ENCODE measurements at regions not wholly inside any gene's neighbourhood (a gene's known extent, or its start where the extent isn't known, plus 50 kb on each side); places are given as distances from the start of the nearest gene placed in this dataset.
A peak's percentile ranks its signal among the peaks of the same experiment; 100 is the strongest.

DNA sequence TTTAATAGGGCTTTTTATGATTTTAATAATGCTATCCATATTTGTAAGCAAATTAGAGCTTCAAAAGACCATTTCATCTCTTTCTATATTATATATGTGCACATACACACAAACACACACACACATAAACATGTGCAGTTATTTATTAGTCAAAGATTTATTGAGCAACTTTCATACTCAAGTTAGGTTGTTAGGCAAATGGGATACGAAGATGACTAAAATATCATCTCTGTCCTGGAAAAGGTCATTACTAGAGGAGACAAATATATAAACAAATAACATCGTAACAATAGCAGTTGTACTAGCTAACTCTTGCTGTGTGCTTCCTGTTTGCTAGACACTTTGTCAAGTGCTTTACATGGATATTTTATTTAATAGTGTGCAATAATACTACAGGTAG lies 307.9 kb downstream of the SNX13 start:
- no peak for ATAC-seq
- Histone ChIP-seq H3K79me2 (ENCODE audit: insufficient read depth, low read length) (no peaks in the 10 kb centered on the region), H3K27me3 (ENCODE audit: insufficient read depth, low read length) (no peaks in the 10 kb centered on the region), H3K9me3 (ENCODE audit: control insufficient read depth in 1 of 2, insufficient read depth in 1 of 2, low read depth in 1 of 2, low read length in 2 of 2) (no peaks in the 10 kb centered on the region), H4K20me1 (ENCODE audit: insufficient read depth) (no peaks in the 10 kb centered on the region), H3K9me2 (ENCODE audit: insufficient read depth) (no peaks in the 10 kb centered on the region), H3K4me3 (replicated peaks in 1 of 2; ENCODE audit: low read depth in 1 of 2, low read length in 2 of 2) (no peak overlapping the region), H3K27ac (ENCODE audit: low read depth, low read length) (no peak overlapping the region), H3K36me3 (ENCODE audit: control insufficient read depth in 1 of 2, insufficient read depth in 2 of 2, low read length in 2 of 2) (no peaks in the 10 kb centered on the region), H3K9ac (ENCODE audit: low read length) (no peak overlapping the region), H3K4me2 (ENCODE audit: low read length) (no peak overlapping the region), H3K4me1 (ENCODE audit: control insufficient read depth in 1 of 2, insufficient read depth in 2 of 2, low read length in 2 of 2) (peaks cover 3 to 10% of the 10 kb centered on the region in 2 experiments; a peak in 3 of 4 replicates), H2AFZ (ENCODE audit: low read depth, low read length, poor library complexity, severe bottlenecking) (no peak overlapping the region)
- TF ChIP-seq, protein P1, sequence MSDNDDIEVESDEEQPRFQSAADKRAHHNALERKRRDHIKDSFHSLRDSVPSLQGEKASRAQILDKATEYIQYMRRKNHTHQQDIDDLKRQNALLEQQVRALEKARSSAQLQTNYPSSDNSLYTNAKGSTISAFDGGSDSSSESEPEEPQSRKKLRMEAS (IDR thresholded peaks at IDR 0.05), result no peak
- no peak for TF ChIP-seq EZH2 (IDR thresholded peaks at IDR 0.05)
- intact Hi-C loops (cut with micrococcal nuclease), result no loop called here
- no TSS peak for BruUV-seq (replicated peaks)
- ChIA-PET POLR2A (no interaction called here), RAD21 (ENCODE audit: low non-redundant PET in 1 of 2, low total read pairs in 2 of 2, uncharacterized antibody in 2 of 2, unreplicated experiment in 2 of 2) (interaction anchor here in 1 of 2 experiments (0.6 kb wide), 1 partner anchor 347 kb away, joined by 3 read pairs; no protein-coding TSS in a partner anchor), CTCF (no interaction called here)
- no peak for DNase-seq (ENCODE audit: low read depth, low spot score)

- peak; percentile 41 for DNase-seq (ENCODE audit: low read depth, low spot score)
- intact Hi-C loops (cut with micrococcal nuclease), result no loop called here
- TF ChIP-seq REST (IDR thresholded peaks at IDR 0.05; ENCODE audit: low read depth), result no peak
- TF ChIP-seq EZH2phosphoT487 (IDR thresholded peaks at IDR 0.05; ENCODE audit: borderline replicate concordance), result no peak
- TF ChIP-seq SP1 (IDR thresholded peaks at IDR 0.05; ENCODE audit: low read depth), result peak; percentile 24; the same call in 1 of the 2 replicates
- no peak for TF ChIP-seq CBX3 (IDR thresholded peaks at IDR 0.05; ENCODE audit: low read depth)
- TF ChIP-seq SRF (IDR thresholded peaks at IDR 0.05; ENCODE audit: low read depth), result no peak
- TF ChIP-seq TCF7L2 (IDR thresholded peaks at IDR 0.05; ENCODE audit: borderline replicate concordance, extremely low read depth, insufficient read depth, insufficient read length), result peak; percentile 17
- no peak for TF ChIP-seq ELF1 (IDR thresholded peaks at IDR 0.05; ENCODE audit: borderline replicate concordance, low read depth)
- no peak for TF ChIP-seq YY1 (IDR thresholded peaks at IDR 0.05; ENCODE audit: extremely low read depth, insufficient replicate concordance, low read depth, low read length)
- TF ChIP-seq FOSL1 (IDR thresholded peaks at IDR 0.05; ENCODE audit: low read depth), result peak; percentile 53
- TF ChIP-seq, protein P2, sequence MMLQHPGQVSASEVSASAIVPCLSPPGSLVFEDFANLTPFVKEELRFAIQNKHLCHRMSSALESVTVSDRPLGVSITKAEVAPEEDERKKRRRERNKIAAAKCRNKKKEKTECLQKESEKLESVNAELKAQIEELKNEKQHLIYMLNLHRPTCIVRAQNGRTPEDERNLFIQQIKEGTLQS (IDR thresholded peaks at IDR 0.05), result no peak
- no peak for TF ChIP-seq ZNF274 (IDR thresholded peaks at IDR 0.05; ENCODE audit: low read depth, low read length)
- TF ChIP-seq EGR1 (IDR thresholded peaks at IDR 0.05; ENCODE audit: low read depth), result no peak
- no peak for TF ChIP-seq ZBTB33 (IDR thresholded peaks at IDR 0.05; ENCODE audit: extremely low read depth, insufficient replicate concordance, low read length)
- peak; percentile 55 for TF ChIP-seq JUND (IDR thresholded peaks at IDR 0.05)
Observed at GRCh38 chr7:17633067-17633466, 307.2 kb downstream of the SNX13 start.

More at GRCh38 chr7:17633067-17633466, 307.2 kb downstream of the SNX13 start:
- Histone ChIP-seq H3K9me3 (ENCODE audit: control insufficient read depth in 1 of 2, insufficient read depth in 1 of 2, low read depth in 1 of 2, low read length in 2 of 2) (no peaks in the 10 kb centered on the region), H3K36me3 (ENCODE audit: control insufficient read depth in 1 of 2, insufficient read depth in 2 of 2, low read length in 2 of 2) (no peaks in the 10 kb centered on the region), H4K20me1 (ENCODE audit: insufficient read depth) (no peaks in the 10 kb centered on the region), H3K9ac (ENCODE audit: low read length) (no peak overlapping the region), H3K4me2 (ENCODE audit: low read length) (peak overlapping the region; percentile 32; the same call in 1 of the 2 replicates), H3K27ac (ENCODE audit: low read depth, low read length) (no peak overlapping the region), H3K4me1 (ENCODE audit: control insufficient read depth in 1 of 2, insufficient read depth in 2 of 2, low read length in 2 of 2) (peaks cover 3 to 10% of the 10 kb centered on the region in 2 experiments; a peak in 3 of 4 replicates), H3K79me2 (ENCODE audit: insufficient read depth, low read length) (no peaks in the 10 kb centered on the region), H3K9me2 (ENCODE audit: insufficient read depth) (no peaks in the 10 kb centered on the region), H3K4me3 (replicated peaks in 1 of 2; ENCODE audit: low read depth in 1 of 2, low read length in 2 of 2) (no peak overlapping the region), H2AFZ (ENCODE audit: low read depth, low read length, poor library complexity, severe bottlenecking) (no peak overlapping the region), H3K27me3 (ENCODE audit: insufficient read depth, low read length) (no peaks in the 10 kb centered on the region)
- RAD21 ChIA-PET (ENCODE audit: low non-redundant PET in 1 of 2, low total read pairs in 2 of 2, uncharacterized antibody in 2 of 2, unreplicated experiment in 2 of 2), result no interaction called here
- ATAC-seq, result peak; percentile 72
- CTCF ChIA-PET, result no interaction called here
- BruUV-seq (replicated peaks), result no TSS peak
- POLR2A ChIA-PET, result no interaction called here
